ENCODE measurements at regions not wholly inside any gene's neighbourhood (a gene's known extent, or its start where the extent isn't known, plus 50 kb on each side); places are given as distances from the start of the nearest gene placed in this dataset.

DNA sequence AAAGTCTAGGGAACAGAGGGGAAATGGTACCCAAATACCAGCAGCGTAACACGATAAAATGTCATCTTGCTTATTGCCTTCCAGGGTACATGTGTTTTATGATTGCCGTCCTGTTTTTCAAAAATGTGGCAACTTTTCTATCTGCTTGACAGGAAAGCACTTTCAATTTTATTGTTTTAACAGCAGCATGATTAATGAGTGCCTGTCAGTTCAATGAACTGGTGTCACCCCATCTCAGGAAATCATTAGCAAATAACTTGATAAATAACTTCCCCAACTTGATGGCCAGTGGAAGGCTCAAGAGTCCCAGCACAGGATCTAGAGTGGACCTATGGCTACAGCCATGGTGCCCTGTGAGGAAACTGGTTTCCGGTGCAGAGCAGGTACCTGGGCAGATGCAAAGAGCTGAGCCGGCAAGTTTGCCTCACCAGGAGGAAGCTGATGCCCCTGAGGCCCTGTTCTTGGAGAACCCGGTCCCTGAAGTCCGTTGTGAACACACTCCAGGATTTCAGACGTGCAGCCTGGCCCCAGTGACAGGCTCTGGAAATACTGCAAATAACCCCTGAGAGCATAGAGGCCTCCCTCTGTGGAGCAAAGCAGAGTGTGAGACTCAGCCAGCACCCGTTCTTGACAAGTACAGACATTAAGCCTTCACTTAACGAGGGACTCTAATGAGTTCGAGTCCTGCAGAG is 173.5 kb upstream of the SFSWAP start:
- DNase-seq (ENCODE audit: low read depth, low spot score) (no peak), FAIRE-seq (no peak)
- Histone ChIP-seq H3K4me3 (ENCODE audit: control insufficient read depth in 2 of 3, extremely low read depth in 1 of 3, insufficient read depth in 2 of 3, low read depth in 1 of 3, low read length in 3 of 3) (no peak overlapping the region), H3K27me3 (ENCODE audit: control insufficient read depth, extremely low read depth, insufficient read depth, low read length) (no peaks in the 10 kb centered on the region), H3K9me1 (ENCODE audit: control insufficient read depth, extremely low read depth, insufficient read depth, low read length) (no peaks in the 10 kb centered on the region), H3K27ac (ENCODE audit: control insufficient read depth, insufficient read depth, low read length) (no peak overlapping the region), H3K4me1 (ENCODE audit: control insufficient read depth, extremely low read depth, insufficient read depth, low read length) (no peaks in the 10 kb centered on the region), H2AFZ (ENCODE audit: control insufficient read depth, low read length) (no peak overlapping the region), H3K4me2 (ENCODE audit: control insufficient read depth, extremely low read depth, insufficient read depth, low read depth, low read length) (no peak overlapping the region), H3K36me3 (ENCODE audit: control insufficient read depth in 2 of 2, extremely low read depth in 1 of 2, insufficient read depth in 2 of 2, low read length in 2 of 2) (no peaks in the 10 kb centered on the region), H3K9me3 (ENCODE audit: control insufficient read depth, low read depth, low read length) (peaks cover 11% of the 10 kb centered on the region), H3K9ac (ENCODE audit: control insufficient read depth, extremely low read depth, insufficient read depth, low read length) (no peak overlapping the region), H4K20me1 (ENCODE audit: control insufficient read depth, extremely low read depth, insufficient read depth, low read length) (no peaks in the 10 kb centered on the region), H3K79me2 (ENCODE audit: control insufficient read depth, insufficient read depth, low read length) (no peaks in the 10 kb centered on the region)
- dilution Hi-C loops (cut with MboI; ENCODE audit: extremely low pct_ligation_motif_present, low sequenced_read_pairs) = no loop called here
- TF ChIP-seq, protein P1, sequence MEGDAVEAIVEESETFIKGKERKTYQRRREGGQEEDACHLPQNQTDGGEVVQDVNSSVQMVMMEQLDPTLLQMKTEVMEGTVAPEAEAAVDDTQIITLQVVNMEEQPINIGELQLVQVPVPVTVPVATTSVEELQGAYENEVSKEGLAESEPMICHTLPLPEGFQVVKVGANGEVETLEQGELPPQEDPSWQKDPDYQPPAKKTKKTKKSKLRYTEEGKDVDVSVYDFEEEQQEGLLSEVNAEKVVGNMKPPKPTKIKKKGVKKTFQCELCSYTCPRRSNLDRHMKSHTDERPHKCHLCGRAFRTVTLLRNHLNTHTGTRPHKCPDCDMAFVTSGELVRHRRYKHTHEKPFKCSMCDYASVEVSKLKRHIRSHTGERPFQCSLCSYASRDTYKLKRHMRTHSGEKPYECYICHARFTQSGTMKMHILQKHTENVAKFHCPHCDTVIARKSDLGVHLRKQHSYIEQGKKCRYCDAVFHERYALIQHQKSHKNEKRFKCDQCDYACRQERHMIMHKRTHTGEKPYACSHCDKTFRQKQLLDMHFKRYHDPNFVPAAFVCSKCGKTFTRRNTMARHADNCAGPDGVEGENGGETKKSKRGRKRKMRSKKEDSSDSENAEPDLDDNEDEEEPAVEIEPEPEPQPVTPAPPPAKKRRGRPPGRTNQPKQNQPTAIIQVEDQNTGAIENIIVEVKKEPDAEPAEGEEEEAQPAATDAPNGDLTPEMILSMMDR (optimal IDR thresholded peaks at IDR 0.05 in 1 of 3, IDR thresholded peaks at IDR 0.05 in 1 of 3, conservative IDR thresholded peaks at IDR 0.05 in 1 of 3; ENCODE audit: extremely low read depth in 1 of 3, insufficient read depth in 2 of 3, low read length in 3 of 3) = no peak
- TF ChIP-seq EZH2 (IDR thresholded peaks at IDR 0.05; ENCODE audit: low read length) = no peak

DNA sequence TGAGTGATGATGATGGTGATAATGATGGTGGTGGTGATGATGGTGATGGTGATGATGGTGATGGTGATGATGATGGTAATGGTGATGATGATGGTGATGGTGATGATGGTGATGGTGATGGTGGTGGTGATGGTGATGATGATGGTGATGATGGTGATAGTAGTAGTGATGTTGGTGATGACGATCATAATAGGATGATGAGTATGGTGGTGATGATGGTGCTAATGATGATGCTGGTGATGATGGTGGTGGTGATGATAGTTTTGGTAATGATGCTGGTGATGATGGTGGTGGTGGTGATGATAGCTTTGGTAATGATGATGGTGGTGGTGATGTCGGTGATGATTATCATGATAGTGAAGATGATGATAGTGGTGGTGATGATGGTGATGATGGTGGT is 171.5 kb upstream of the SFSWAP start:
- TF ChIP-seq, protein P1 (optimal IDR thresholded peaks at IDR 0.05 in 1 of 3, IDR thresholded peaks at IDR 0.05 in 1 of 3, conservative IDR thresholded peaks at IDR 0.05 in 1 of 3; ENCODE audit: extremely low read depth in 1 of 3, insufficient read depth in 2 of 3, low read length in 3 of 3) = no peak

More for the DNA sequence above, 171.5 kb upstream of the SFSWAP start:
- no peak for FAIRE-seq
- Histone ChIP-seq H3K9me1 (ENCODE audit: control insufficient read depth, extremely low read depth, insufficient read depth, low read length) (no peaks in the 10 kb centered on the region), H3K79me2 (ENCODE audit: control insufficient read depth, insufficient read depth, low read length) (no peaks in the 10 kb centered on the region), H3K9me3 (ENCODE audit: control insufficient read depth, low read depth, low read length) (peaks cover 16% of the 10 kb centered on the region), H3K9ac (ENCODE audit: control insufficient read depth, extremely low read depth, insufficient read depth, low read length) (no peak overlapping the region), H3K27ac (ENCODE audit: control insufficient read depth, insufficient read depth, low read length) (no peak overlapping the region), H3K4me2 (ENCODE audit: control insufficient read depth, extremely low read depth, insufficient read depth, low read depth, low read length) (no peak overlapping the region), H3K4me3 (ENCODE audit: control insufficient read depth in 2 of 3, extremely low read depth in 1 of 3, insufficient read depth in 2 of 3, low read depth in 1 of 3, low read length in 3 of 3) (no peak overlapping the region), H3K4me1 (ENCODE audit: control insufficient read depth, extremely low read depth, insufficient read depth, low read length) (no peaks in the 10 kb centered on the region), H2AFZ (ENCODE audit: control insufficient read depth, low read length) (no peak overlapping the region), H3K36me3 (ENCODE audit: control insufficient read depth in 2 of 2, extremely low read depth in 1 of 2, insufficient read depth in 2 of 2, low read length in 2 of 2) (no peaks in the 10 kb centered on the region), H4K20me1 (ENCODE audit: control insufficient read depth, extremely low read depth, insufficient read depth, low read length) (no peaks in the 10 kb centered on the region), H3K27me3 (ENCODE audit: control insufficient read depth, extremely low read depth, insufficient read depth, low read length) (no peaks in the 10 kb centered on the region)
- dilution Hi-C loops (cut with MboI; ENCODE audit: extremely low pct_ligation_motif_present, low sequenced_read_pairs) = no loop called here
- no peak for DNase-seq (ENCODE audit: low read depth, low spot score)

Measured in keratinocyte (primary cell).